MCF 10A (cell line): ENCODE measurements at regions not wholly inside any gene's neighbourhood (a gene's known extent, or its start where the extent isn't known, plus 50 kb on each side); places are given as distances from the start of the nearest gene placed in this dataset.

Experiments
- BruUV-seq: library from RNA; stranded (reverse); fragments of 400-500 nt; replicated peaks from 2 replicates; lab custom pipeline; 2021; lab: Mats Ljungman, UMichigan
- CTCF ChIA-PET: fragments of 300-600 bp; sonication (Branson Sonifier 250); formaldehyde crosslinking; extraction: SDS; loops from one replicate; lab custom pipeline; 2021; ENCODE audit warnings: antibody characterized with exemption, inconsistent platforms; lab: Yijun Ruan, JAX
- POLR2A ChIA-PET: fragments of 300-600, 350-650 bp; sonication (Branson Sonifier 250); formaldehyde crosslinking; extraction: SDS; loops from one replicate; lab custom pipeline; 2020; ENCODE audit warnings: antibody characterized with exemption, inconsistent platforms; lab: Yijun Ruan, JAX
- DNase-seq: peaks from one replicate; pipeline ENCODE4 v3.0.0-alpha.2; 2018; ENCODE audit not compliant: unreplicated experiment
- H3K27ac Mint-ChIP-seq: one replicate; pipeline ENCODE4 v1.8.0; 2022; ENCODE audit warnings: mild to moderate bottlenecking, low read depth, mixed read lengths; ENCODE audit not compliant: unreplicated experiment
- H3K27me3 Mint-ChIP-seq: one replicate; pipeline ENCODE4 v1.8.0; 2022; ENCODE audit warnings: mixed read lengths; ENCODE audit not compliant: insufficient read depth, unreplicated experiment
- H3K36me3 Mint-ChIP-seq: one replicate; pipeline ENCODE4 v1.8.0; 2022; ENCODE audit warnings: mild to moderate bottlenecking, moderate library complexity, mixed read lengths; ENCODE audit not compliant: insufficient read depth, unreplicated experiment
- H3K4me1 Mint-ChIP-seq: one replicate; pipeline ENCODE4 v1.8.0; 2022; ENCODE audit warnings: mixed read lengths; ENCODE audit not compliant: insufficient read depth, unreplicated experiment
- H3K4me3 Mint-ChIP-seq: one replicate; pipeline ENCODE4 v1.8.0; 2022; ENCODE audit warnings: mild to moderate bottlenecking, moderate library complexity, mixed read lengths; ENCODE audit not compliant: unreplicated experiment
- H3K9me3 Mint-ChIP-seq: one replicate; pipeline ENCODE4 v1.8.0; 2022; ENCODE audit warnings: mixed read lengths; ENCODE audit not compliant: unreplicated experiment
- intact Hi-C: fragments of 100-400 bp; cut with micrococcal nuclease; formaldehyde crosslinking; loops from 2 replicates; pipeline ENCODE4 v1.14.1; 2022
- TF ChIP-seq, protein P1 (sequence below): fragments of 200-600 bp; IDR thresholded peaks from one replicate; pipeline ENCODE4 v1.8.0; 2022; ENCODE audit warnings: antibody characterized with exemption, mild to moderate bottlenecking; ENCODE audit not compliant: unreplicated experiment

DNA sequence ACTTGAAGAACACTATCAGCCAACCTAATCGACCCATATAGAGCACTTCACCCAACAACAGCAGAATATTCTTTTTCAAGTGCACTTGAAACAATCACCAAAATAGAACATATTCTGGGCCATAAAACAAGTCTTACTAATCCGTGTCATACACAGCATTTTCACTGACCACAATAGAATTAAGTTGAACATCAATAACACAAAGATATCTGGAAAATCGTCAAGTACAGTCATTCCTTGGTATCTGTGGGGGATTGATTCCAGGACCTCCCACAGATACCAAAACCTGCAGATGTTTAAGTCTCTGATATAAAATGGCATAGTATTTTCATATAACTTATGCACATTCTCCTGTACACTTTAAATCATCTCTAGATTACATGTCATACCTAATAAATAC is 295.7 kb downstream of the BCL11B start:
- H3K9me3 Mint-ChIP-seq, result no peaks in the 10 kb centered on the region
- H3K27me3 Mint-ChIP-seq, result no peaks in the 10 kb centered on the region
- ChIA-PET POLR2A (no interaction called here), CTCF (no interaction called here)
- H3K4me3 Mint-ChIP-seq, result no peak overlapping the region
- no peak for DNase-seq
- H3K4me1 Mint-ChIP-seq, result no peaks in the 10 kb centered on the region
- TF ChIP-seq, protein P1, sequence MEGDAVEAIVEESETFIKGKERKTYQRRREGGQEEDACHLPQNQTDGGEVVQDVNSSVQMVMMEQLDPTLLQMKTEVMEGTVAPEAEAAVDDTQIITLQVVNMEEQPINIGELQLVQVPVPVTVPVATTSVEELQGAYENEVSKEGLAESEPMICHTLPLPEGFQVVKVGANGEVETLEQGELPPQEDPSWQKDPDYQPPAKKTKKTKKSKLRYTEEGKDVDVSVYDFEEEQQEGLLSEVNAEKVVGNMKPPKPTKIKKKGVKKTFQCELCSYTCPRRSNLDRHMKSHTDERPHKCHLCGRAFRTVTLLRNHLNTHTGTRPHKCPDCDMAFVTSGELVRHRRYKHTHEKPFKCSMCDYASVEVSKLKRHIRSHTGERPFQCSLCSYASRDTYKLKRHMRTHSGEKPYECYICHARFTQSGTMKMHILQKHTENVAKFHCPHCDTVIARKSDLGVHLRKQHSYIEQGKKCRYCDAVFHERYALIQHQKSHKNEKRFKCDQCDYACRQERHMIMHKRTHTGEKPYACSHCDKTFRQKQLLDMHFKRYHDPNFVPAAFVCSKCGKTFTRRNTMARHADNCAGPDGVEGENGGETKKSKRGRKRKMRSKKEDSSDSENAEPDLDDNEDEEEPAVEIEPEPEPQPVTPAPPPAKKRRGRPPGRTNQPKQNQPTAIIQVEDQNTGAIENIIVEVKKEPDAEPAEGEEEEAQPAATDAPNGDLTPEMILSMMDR, result no peak
- intact Hi-C loops, result no loop called here
- H3K36me3 Mint-ChIP-seq, result no peaks in the 10 kb centered on the region
- H3K27ac Mint-ChIP-seq, result no peak overlapping the region
- BruUV-seq, result no TSS peak

DNA sequence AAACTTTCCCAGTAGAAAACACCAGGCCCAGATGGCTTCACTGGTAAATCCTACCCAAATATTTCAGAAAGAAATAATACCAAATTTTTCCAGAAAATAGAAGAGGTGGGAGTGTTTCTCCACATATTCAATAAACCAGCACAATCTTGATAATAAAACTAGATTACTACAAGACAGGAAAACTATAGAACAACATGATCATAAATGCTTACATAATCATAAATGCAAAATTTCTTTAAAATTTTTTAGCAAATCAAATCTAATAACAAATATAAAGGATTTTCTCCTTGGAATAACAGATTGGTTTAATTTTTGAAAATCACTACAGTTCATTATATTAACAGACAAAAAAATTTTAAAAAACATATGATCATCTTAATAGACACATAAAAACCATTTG is 294.5 kb downstream of the BCL11B start:
- H3K27ac Mint-ChIP-seq, result no peak overlapping the region
- POLR2A ChIA-PET, result no interaction called here
- CTCF ChIA-PET, result interaction anchor here (0.6 kb wide), 1 partner anchor 20 kb away, joined by 3 read pairs; no protein-coding TSS in a partner anchor
- no peak overlapping the region for H3K4me3 Mint-ChIP-seq
- no peak for DNase-seq
- BruUV-seq, result no TSS peak
- intact Hi-C loops, result no loop called here
- TF ChIP-seq, protein P1, result no peak
- no peaks in the 10 kb centered on the region for H3K36me3 Mint-ChIP-seq
- H3K27me3 Mint-ChIP-seq, result no peaks in the 10 kb centered on the region
- no peaks in the 10 kb centered on the region for H3K4me1 Mint-ChIP-seq
- no peaks in the 10 kb centered on the region for H3K9me3 Mint-ChIP-seq

DNA sequence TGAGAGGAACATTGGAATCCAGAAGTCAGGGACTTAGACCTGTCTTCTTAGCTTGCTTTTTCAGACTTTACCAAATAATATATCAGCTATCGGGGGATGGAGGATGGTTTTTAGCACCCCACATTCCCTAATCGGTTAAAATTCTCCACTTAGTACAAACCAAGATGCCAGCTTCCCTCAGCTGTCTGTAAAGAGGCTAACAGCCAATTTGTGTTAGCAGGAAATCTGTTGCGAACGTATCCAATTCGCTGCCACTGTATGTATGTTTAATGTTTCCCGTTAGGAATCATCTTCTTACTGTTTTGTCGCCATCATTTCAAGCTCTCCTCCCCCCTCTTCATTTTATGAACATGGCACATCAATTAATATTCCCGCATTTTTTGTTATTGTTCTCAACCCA is 289.0 kb downstream of the BCL11B start:
- Mint-ChIP-seq H3K9me3 (no peaks in the 10 kb centered on the region), H3K36me3 (no peaks in the 10 kb centered on the region), H3K4me1 (no peaks in the 10 kb centered on the region), H3K27me3 (no peaks in the 10 kb centered on the region), H3K27ac (no peak overlapping the region), H3K4me3 (no peak overlapping the region)
- ChIA-PET CTCF (interaction anchor here (0.5 kb wide), 1 partner anchor 292 kb away, joined by 4 read pairs; no protein-coding TSS in a partner anchor), POLR2A (interaction anchor here (1.2 kb wide), 1 partner anchor 11 kb away, joined by 3 read pairs; no protein-coding TSS in a partner anchor)
- BruUV-seq, result no TSS peak
- intact Hi-C loops, result no loop called here
- TF ChIP-seq, protein P1, result no peak
- no peak for DNase-seq

DNA sequence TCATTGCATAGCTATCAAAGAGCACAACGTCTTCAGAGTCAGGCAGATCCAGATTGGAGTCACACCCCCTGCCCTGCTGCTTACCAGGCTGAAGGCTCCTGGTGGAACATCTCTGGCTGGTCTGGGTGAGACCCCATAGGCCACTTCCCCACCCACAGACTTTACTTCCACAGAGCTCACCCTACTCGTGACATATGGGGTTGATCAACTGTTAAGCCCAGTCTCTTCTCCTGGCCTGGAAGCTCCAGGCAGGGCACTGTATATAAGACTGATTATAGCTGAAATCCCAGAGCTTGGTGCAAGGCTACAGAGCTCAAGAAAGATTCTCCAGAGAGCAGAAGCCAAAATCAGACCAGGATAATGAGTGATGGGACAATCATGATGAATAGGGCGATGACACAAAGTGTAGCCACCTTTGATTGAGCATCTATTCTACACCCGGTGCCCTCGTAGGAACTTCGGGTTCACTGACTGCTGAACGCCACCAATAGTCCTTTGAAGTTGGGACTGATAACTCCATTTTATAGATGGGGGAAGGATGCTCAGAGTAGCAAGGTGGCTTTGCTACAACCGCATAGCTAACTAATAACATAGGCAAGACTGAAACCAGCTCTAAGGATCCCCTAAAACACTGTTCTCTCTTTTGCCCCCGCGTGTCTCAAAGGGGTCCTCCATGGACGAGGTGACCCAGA is 287.8 kb downstream of the BCL11B start:
- intact Hi-C loops, result no loop called here
- BruUV-seq, result no TSS peak

More for the DNA sequence above, 287.8 kb downstream of the BCL11B start:
- TF ChIP-seq, protein P1, result no peak
- Mint-ChIP-seq H3K27me3 (no peaks in the 10 kb centered on the region), H3K4me3 (no peak overlapping the region), H3K27ac (no peak overlapping the region), H3K36me3 (no peaks in the 10 kb centered on the region), H3K9me3 (no peaks in the 10 kb centered on the region), H3K4me1 (no peaks in the 10 kb centered on the region)
- ChIA-PET POLR2A (no interaction called here), CTCF (interaction anchor here (0.6 to 0.7 kb wide), 3 partner anchors 27 to 282 kb away, joined by 3 to 4 read pairs (median 4); no protein-coding TSS in a partner anchor)
- DNase-seq, result no peak
